GM21737 (cell line): ENCODE measurements at regions not wholly inside any gene's neighbourhood (a gene's known extent, or its start where the extent isn't known, plus 50 kb on each side); places are given as distances from the start of the nearest gene placed in this dataset.
"Not testable (repeated sequence)": the region's sequence is repeated elsewhere in the genome, so short reads cannot be mapped to it uniquely, and the experiment has no call there.

Experiments
- ATAC-seq: cut with Tn5 transposase; IDR thresholded peaks from one replicate; pipeline ENCODE4 v1.9.1; 2021; ENCODE audit warnings: mild to moderate bottlenecking, moderate library complexity; ENCODE audit not compliant: unreplicated experiment

- ATAC-seq = no peak
Observed at GRCh38 chr2:150215041-150215440, 272.4 kb downstream of the RND3 start.

GRCh38 chr2:150214626-150215025, 272.8 kb downstream of the RND3 start:
- no peak for ATAC-seq

- ATAC-seq = no peak
Observed at GRCh38 chr2:150212722-150213171, 274.7 kb downstream of the RND3 start.

- no peak for ATAC-seq
Observed at GRCh38 chr2:150211164-150211631, 276.3 kb downstream of the RND3 start.

- ATAC-seq = no peak
Observed at GRCh38 chr2:150209746-150210145, 277.7 kb downstream of the RND3 start.

GRCh38 chr2:150208689-150209088, 278.8 kb downstream of the RND3 start:
- ATAC-seq = no peak

GRCh38 chr2:150207979-150208378, 279.5 kb downstream of the RND3 start:
- ATAC-seq = no peak

GRCh38 chr2:150204451-150204850, 283.0 kb downstream of the RND3 start:
- ATAC-seq = no peak

GRCh38 chr2:150194816-150195215, 292.7 kb downstream of the RND3 start:
- ATAC-seq = not testable (repeated sequence)

- ATAC-seq = no peak
Observed at GRCh38 chr2:150192701-150193100, 294.8 kb downstream of the RND3 start.

GRCh38 chr2:150191349-150191748, 296.1 kb downstream of the RND3 start:
- no peak for ATAC-seq

- ATAC-seq = no peak
Observed at GRCh38 chr2:150190546-150190945, 296.9 kb downstream of the RND3 start.

GRCh38 chr2:150188800-150189199, 298.7 kb downstream of the RND3 start:
- ATAC-seq = no peak

- ATAC-seq = no peak
Observed at GRCh38 chr2:150188177-150188576, 299.3 kb downstream of the RND3 start.

GRCh38 chr2:150182566-150183235, 304.8 kb downstream of the RND3 start:
- no peak for ATAC-seq

- no peak for ATAC-seq
Observed at GRCh38 chr2:150178591-150178990, 308.9 kb downstream of the RND3 start.

GRCh38 chr2:150174971-150175421, 312.5 kb downstream of the RND3 start:
- no peak for ATAC-seq

GRCh38 chr2:150174056-150174805, 313.2 kb downstream of the RND3 start:
- no peak for ATAC-seq

- no peak for ATAC-seq
Observed at GRCh38 chr2:150171065-150171548, 316.4 kb downstream of the RND3 start.

GRCh38 chr2:150169237-150169629, 318.2 kb downstream of the RND3 start:
- no peak for ATAC-seq

GRCh38 chr2:150168595-150169236, 318.8 kb downstream of the RND3 start:
- ATAC-seq = no peak
